ENCODE measurements at regions not wholly inside any gene's neighbourhood (a gene's known extent, or its start where the extent isn't known, plus 50 kb on each side); places are given as distances from the start of the nearest gene placed in this dataset.

DNA sequence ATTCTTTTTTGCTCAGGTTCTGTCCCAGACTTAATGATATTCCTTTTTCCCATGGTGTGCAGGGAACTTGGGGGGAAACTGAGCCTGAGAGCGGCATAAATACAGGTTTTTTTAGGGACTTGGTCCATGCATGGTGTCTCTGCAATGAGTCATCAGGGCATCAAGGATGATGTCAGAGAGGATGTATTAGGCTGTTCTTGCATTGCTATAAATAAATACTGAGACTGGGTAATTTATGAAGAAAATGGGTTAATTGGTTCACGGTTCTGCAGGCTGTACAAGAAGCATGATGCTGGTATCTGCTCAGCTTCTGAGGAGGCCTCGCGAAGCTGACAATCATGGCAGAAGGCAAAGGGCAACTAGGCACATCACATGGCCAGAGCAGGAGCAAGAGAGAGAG is 185.4 kb downstream of the RAB11FIP2 start:
- Mint-ChIP-seq H3K9me3 (ENCODE audit: low read depth) (no peaks in the 10 kb centered on the region), H3K36me3 (ENCODE audit: low read depth) (no peaks in the 10 kb centered on the region), H3K27me3 (peaks cover 11% of the 10 kb centered on the region), H3K27ac (no peak overlapping the region), H3K4me3 (no peak overlapping the region), H3K4me1 (no peaks in the 10 kb centered on the region)
- CTCF ChIA-PET: no interaction called here
- POLR2A ChIA-PET: no interaction called here
- intact Hi-C loops (cut with DNase I, micrococcal nuclease): loop anchor here in 1 of 2 experiments (2.0 kb wide), 1 partner anchor 379 kb away; no protein-coding TSS in a partner anchor
- ATAC-seq (no peak), DNase-seq (no peak)

DNA sequence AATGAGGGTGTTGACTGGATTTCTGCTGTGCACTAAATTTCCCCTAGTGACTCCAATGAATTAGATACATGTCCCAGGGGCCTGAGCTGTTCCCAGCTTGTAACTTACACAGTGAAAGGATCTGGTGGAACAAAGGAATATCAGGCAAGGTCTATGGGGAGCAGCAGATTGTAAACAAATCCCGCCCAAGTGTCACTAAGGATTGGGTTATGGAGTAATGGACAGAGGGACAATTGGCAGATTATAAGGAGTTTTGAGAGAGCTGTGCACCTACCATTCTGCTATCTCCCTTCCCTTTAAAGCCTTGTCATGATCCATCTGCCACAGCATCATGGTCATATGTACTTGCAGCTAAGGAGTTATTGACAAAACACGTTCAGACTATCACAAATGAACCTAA is 183.0 kb downstream of the RAB11FIP2 start:
- Mint-ChIP-seq H3K9me3 (ENCODE audit: low read depth) (no peaks in the 10 kb centered on the region), H3K4me1 (no peaks in the 10 kb centered on the region)
- intact Hi-C loops (cut with DNase I, micrococcal nuclease): no loop called here

DNA sequence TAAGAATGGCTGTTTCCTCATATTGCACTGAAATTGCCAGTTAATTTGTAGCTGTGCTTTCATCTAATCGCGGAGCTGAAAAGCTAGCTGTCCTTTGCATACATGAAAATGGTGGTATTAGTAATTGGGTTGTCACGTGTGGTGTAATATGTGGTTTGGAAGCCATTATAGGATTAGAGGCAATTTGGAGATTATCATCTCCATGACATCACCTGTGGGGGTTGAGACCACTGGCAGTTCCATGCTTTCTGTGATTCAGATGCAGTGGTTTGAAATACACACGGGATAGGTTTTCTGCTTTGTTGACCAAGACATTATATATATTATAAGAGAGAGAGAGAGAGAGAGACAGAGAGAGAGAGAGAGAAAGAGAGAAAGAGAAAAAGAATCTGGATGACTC is 180.8 kb downstream of the RAB11FIP2 start:
- intact Hi-C loops (cut with DNase I, micrococcal nuclease): no loop called here
- no peaks in the 10 kb centered on the region for H3K4me1 Mint-ChIP-seq
- ATAC-seq (no peak), DNase-seq (no peak)
- H3K9me3 Mint-ChIP-seq (ENCODE audit: low read depth): no peaks in the 10 kb centered on the region
- peaks cover 7% of the 10 kb centered on the region for H3K27me3 Mint-ChIP-seq
- no peaks in the 10 kb centered on the region for H3K36me3 Mint-ChIP-seq (ENCODE audit: low read depth)
- no peak overlapping the region for H3K4me3 Mint-ChIP-seq
- H3K27ac Mint-ChIP-seq: no peak overlapping the region
- ChIA-PET POLR2A (no interaction called here), CTCF (no interaction called here)

More for the DNA sequence above, 183.0 kb downstream of the RAB11FIP2 start:
- H3K4me3 Mint-ChIP-seq: no peak overlapping the region
- peaks cover 7% of the 10 kb centered on the region for H3K27me3 Mint-ChIP-seq
- H3K27ac Mint-ChIP-seq: no peak overlapping the region
- DNase-seq: no peak
- CTCF ChIA-PET: no interaction called here
- ATAC-seq: no peak
- no peaks in the 10 kb centered on the region for H3K36me3 Mint-ChIP-seq (ENCODE audit: low read depth)
- POLR2A ChIA-PET: no interaction called here

DNA sequence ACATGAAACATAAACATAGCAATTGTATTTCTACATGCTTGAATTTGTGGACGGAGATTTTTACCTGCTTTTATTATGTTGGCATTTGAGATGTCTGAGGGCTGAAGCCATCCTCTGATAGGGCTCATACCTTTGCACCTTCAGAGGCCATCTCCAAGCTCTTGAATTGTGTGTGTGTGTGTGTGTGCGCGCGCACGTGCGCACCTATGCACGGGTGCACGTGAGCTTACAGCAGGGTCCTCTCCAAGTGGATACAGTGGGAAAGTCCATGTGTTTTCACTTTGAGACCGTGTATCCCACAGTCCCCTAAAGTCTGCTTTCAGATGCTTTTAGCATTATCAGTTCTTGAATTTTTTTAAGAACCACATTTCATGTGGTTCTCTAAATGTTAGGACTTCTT is 178.6 kb downstream of the RAB11FIP2 start:
- CTCF ChIA-PET: no interaction called here
- intact Hi-C loops (cut with DNase I, micrococcal nuclease): no loop called here
- no peak for ATAC-seq
- H3K27ac Mint-ChIP-seq: no peak overlapping the region
- H3K36me3 Mint-ChIP-seq (ENCODE audit: low read depth): no peaks in the 10 kb centered on the region
- H3K4me3 Mint-ChIP-seq: no peak overlapping the region
- POLR2A ChIA-PET: no interaction called here
- no peaks in the 10 kb centered on the region for H3K9me3 Mint-ChIP-seq (ENCODE audit: low read depth)
- no peak for DNase-seq
- H3K4me1 Mint-ChIP-seq: no peaks in the 10 kb centered on the region
- peaks cover 8% of the 10 kb centered on the region for H3K27me3 Mint-ChIP-seq

DNA sequence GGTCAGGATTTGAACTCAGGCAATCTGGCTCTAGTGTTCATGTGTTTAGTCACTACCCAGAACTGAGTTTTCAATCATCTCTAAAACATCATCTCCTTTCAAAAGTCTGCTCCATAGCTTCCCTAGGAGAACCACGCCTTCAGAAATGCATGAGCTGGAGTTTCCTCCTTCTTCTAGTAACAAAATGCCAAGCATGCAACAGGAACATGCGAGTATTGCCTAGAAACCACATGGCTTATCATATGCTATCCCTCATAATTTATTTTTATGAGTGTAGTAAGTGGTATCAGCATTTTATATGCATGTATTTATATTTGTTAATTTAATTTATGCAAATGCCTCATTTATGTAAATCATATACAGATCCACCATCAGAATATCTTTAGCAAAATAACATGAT is 170.9 kb downstream of the RAB11FIP2 start:
- peaks cover 10% of the 10 kb centered on the region for H3K27me3 Mint-ChIP-seq
- DNase-seq (no peak), ATAC-seq (no peak)
- ChIA-PET CTCF (no interaction called here), POLR2A (no interaction called here)
- H3K36me3 Mint-ChIP-seq (ENCODE audit: low read depth): no peaks in the 10 kb centered on the region
- H3K27ac Mint-ChIP-seq: no peak overlapping the region
- intact Hi-C loops (cut with DNase I, micrococcal nuclease): no loop called here
- H3K4me1 Mint-ChIP-seq: no peaks in the 10 kb centered on the region
- H3K9me3 Mint-ChIP-seq (ENCODE audit: low read depth): no peaks in the 10 kb centered on the region
- no peak overlapping the region for H3K4me3 Mint-ChIP-seq

DNA sequence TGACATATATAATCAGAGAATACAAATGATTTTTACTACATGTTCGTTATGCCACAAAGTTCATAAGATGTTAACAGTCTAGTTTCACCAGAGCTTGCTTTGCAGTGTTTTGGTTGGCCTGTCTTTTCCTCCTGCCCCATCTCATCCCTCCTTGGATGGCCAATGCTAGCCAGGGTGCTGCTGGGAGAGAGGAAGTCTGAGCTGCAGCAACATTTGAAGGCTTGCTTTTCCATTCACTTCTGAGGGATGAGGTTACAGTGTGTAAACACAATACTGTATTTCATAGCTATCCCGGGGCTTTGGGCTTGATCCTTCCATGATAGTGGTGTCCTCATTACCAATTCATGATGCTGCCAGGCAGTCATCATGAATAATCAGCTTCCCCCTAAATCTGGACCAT is 170.5 kb downstream of the RAB11FIP2 start:
- ChIA-PET CTCF (no interaction called here), POLR2A (no interaction called here)
- ATAC-seq: no peak
- Mint-ChIP-seq H3K27ac (no peak overlapping the region), H3K27me3 (peaks cover 10% of the 10 kb centered on the region), H3K4me1 (no peaks in the 10 kb centered on the region), H3K36me3 (ENCODE audit: low read depth) (no peaks in the 10 kb centered on the region), H3K4me3 (no peak overlapping the region), H3K9me3 (ENCODE audit: low read depth) (no peaks in the 10 kb centered on the region)
- intact Hi-C loops (cut with DNase I, micrococcal nuclease): no loop called here
- DNase-seq: no peak

DNA sequence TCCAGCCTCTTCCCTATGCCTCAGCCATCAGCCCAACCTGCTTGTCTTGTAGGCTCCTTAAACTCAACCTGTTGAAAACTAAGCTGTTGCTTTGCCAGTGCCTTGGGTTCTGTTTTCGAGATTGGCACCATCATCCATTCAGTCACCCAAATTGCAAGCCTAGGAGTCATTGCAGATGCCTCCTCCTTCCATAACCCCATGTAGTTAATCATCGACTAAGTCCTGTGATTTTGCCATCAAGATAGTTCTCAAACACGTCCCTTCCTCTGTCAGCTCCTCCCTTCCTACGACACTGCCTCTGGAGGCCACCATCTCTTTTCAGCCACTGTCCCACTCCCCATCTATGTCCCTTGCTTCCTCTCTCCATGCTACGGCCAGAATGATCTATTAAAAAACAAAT is 168.1 kb downstream of the RAB11FIP2 start:
- no peaks in the 10 kb centered on the region for H3K36me3 Mint-ChIP-seq (ENCODE audit: low read depth)
- DNase-seq: no peak
- no peak overlapping the region for H3K27ac Mint-ChIP-seq
- POLR2A ChIA-PET: no interaction called here
- H3K4me3 Mint-ChIP-seq: no peak overlapping the region
- H3K27me3 Mint-ChIP-seq: peaks cover 8% of the 10 kb centered on the region
- H3K9me3 Mint-ChIP-seq (ENCODE audit: low read depth): no peaks in the 10 kb centered on the region
- CTCF ChIA-PET: interaction anchor here (0.6 kb wide), 1 partner anchor 191 kb away, joined by 3 read pairs; no protein-coding TSS in a partner anchor
- intact Hi-C loops (cut with DNase I, micrococcal nuclease): no loop called here
- ATAC-seq: no peak
- H3K4me1 Mint-ChIP-seq: no peaks in the 10 kb centered on the region

DNA sequence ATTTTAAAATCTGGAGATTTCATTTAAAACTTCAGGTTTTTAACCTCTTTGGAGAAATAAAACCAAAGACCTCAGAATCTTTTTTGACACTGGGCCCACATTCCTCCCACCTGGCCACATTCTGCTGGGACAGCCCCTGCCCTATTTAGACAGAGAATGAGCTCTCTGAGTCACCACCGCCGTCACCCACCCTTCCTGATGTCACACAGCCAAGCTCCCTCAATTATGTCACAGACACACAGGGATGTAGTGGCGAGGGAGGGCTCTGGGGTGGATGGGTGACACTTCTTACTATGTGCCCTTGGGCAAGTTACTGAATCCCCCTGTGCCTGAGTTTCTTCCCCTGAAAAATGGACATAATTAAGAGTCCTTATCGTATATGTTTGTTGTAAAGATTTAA is 162.6 kb downstream of the RAB11FIP2 start:
- peak; percentile 30 for ATAC-seq
- Mint-ChIP-seq H3K36me3 (ENCODE audit: low read depth) (no peaks in the 10 kb centered on the region), H3K9me3 (ENCODE audit: low read depth) (no peaks in the 10 kb centered on the region), H3K4me3 (no peak overlapping the region), H3K27ac (no peak overlapping the region), H3K27me3 (peaks cover 9% of the 10 kb centered on the region), H3K4me1 (no peaks in the 10 kb centered on the region)
- POLR2A ChIA-PET: no interaction called here
- peak; percentile 42 for DNase-seq
- CTCF ChIA-PET: no interaction called here
- intact Hi-C loops (cut with DNase I, micrococcal nuclease): no loop called here

DNA sequence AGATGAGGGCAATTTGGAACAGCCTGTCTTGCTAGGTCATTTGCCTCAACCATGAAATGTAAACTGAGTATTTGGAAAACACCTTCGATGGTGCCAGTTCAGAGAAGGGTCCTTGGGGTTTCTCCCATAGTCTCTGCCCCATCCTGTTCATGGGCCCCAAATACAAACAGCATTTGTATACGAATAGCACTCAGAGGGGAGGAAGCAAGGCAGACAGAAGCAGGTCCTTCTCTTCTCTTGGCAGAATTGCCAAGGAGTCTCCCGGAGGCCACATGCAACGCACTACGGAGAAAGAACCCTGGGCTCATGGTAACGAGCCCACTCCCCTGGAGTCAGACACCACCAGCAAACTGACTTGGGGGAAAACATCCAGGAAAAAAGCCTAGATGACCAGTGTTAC is 162.1 kb downstream of the RAB11FIP2 start:
- H3K4me1 Mint-ChIP-seq: no peaks in the 10 kb centered on the region
- H3K9me3 Mint-ChIP-seq (ENCODE audit: low read depth): no peaks in the 10 kb centered on the region
- ATAC-seq (no peak), DNase-seq (no peak)
- POLR2A ChIA-PET: no interaction called here
- CTCF ChIA-PET: no interaction called here
- peaks cover 9% of the 10 kb centered on the region for H3K27me3 Mint-ChIP-seq
- no peak overlapping the region for H3K4me3 Mint-ChIP-seq
- no peaks in the 10 kb centered on the region for H3K36me3 Mint-ChIP-seq (ENCODE audit: low read depth)
- no peak overlapping the region for H3K27ac Mint-ChIP-seq
- intact Hi-C loops (cut with DNase I, micrococcal nuclease): no loop called here

DNA sequence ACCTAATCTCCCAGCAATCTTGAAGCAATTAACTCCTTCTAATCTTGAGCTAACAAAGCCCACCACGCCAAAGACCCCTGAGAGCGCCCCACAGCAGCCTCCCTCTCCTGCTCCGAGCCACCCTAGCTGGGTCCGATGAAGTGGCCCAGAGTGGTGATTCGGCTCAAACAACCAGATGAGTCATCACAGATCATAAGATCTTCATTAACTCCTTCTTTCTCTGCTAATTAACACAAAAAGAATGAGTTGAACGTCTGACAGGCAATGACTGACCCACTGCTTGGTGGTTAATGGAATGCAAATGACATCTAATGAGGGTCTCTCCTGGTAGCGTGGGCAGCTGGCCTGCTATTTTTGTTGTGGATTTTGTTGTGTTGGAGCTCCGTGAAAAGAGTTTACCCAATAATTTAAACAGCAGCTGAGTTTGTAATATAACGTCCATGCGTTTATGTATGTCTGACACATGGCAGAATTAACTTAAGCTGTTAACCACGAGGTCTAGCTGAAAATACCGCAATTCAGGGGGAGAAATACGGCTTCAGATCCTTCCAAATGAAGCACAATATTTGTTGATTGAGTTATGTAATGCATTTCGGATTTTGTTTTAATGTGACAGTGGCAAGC is 161.4 kb downstream of the RAB11FIP2 start:
- H3K9me3 Mint-ChIP-seq (ENCODE audit: low read depth): no peaks in the 10 kb centered on the region
- ChIA-PET CTCF (interaction anchor here (1.0 kb wide), 1 partner anchor 15 kb away, joined by 3 read pairs; no protein-coding TSS in a partner anchor), POLR2A (no interaction called here)
- ATAC-seq: no peak
- H3K27ac Mint-ChIP-seq: no peak overlapping the region
- H3K4me1 Mint-ChIP-seq: no peaks in the 10 kb centered on the region
- no peaks in the 10 kb centered on the region for H3K36me3 Mint-ChIP-seq (ENCODE audit: low read depth)
- intact Hi-C loops (cut with DNase I, micrococcal nuclease): no loop called here
- no peak for DNase-seq
- H3K4me3 Mint-ChIP-seq: no peak overlapping the region
- H3K27me3 Mint-ChIP-seq: peaks cover 8% of the 10 kb centered on the region

DNA sequence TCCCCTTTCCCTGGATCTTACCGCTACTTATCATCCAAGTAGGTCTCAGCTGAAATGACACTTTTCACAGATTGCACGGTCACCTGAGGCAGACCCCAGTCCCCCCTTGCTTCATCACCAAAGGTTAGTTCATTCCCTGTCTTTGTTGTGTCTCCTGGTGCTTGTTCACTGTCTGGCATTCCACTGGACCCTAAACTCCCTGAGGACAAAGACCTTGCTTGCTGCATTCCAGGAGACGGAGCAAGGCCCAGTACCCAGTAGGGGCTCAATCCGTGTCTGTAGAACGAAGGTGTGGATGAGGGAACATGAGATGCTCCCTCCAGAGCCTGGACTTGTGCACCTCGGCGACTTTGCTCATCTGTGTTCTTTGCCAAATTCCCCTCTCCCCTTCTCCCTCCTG is 160.0 kb downstream of the RAB11FIP2 start:
- intact Hi-C loops (cut with DNase I, micrococcal nuclease): no loop called here
- H3K4me1 Mint-ChIP-seq: no peaks in the 10 kb centered on the region
- CTCF ChIA-PET: interaction anchor here (0.8 kb wide), 1 partner anchor 174 kb away, joined by 3 read pairs; no protein-coding TSS in a partner anchor
- no peaks in the 10 kb centered on the region for H3K36me3 Mint-ChIP-seq (ENCODE audit: low read depth)
- no peak overlapping the region for H3K4me3 Mint-ChIP-seq
- no peaks in the 10 kb centered on the region for H3K9me3 Mint-ChIP-seq (ENCODE audit: low read depth)
- POLR2A ChIA-PET: no interaction called here
- ATAC-seq (no peak), DNase-seq (no peak)
- H3K27ac Mint-ChIP-seq: no peak overlapping the region
- peaks cover 8% of the 10 kb centered on the region for H3K27me3 Mint-ChIP-seq

DNA sequence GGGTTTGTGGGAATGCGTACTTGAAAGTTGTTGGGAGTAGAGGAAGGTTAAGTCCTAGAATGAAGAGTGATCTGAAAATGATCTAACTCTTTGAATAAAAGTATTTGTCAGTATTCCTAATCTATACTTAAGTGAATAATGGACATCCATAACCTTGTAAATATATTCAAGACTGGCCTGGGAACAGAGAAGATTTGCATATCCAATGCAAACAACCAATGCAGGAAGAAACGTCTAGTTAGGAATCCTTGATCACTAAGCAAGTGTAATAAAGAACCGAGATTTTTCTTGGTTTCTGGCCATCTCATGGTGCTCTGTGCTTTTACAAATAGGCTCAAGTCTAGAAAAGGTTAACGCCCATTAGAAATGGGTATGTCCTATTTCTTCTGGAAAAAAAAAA is 157.1 kb downstream of the RAB11FIP2 start:
- POLR2A ChIA-PET: no interaction called here
- Mint-ChIP-seq H3K27me3 (peaks cover 16% of the 10 kb centered on the region), H3K36me3 (ENCODE audit: low read depth) (no peaks in the 10 kb centered on the region), H3K27ac (no peak overlapping the region), H3K9me3 (ENCODE audit: low read depth) (no peaks in the 10 kb centered on the region), H3K4me1 (peaks cover 5% of the 10 kb centered on the region), H3K4me3 (no peak overlapping the region)
- intact Hi-C loops (cut with DNase I, micrococcal nuclease): no loop called here
- CTCF ChIA-PET: no interaction called here
- ATAC-seq: no peak
- no peak for DNase-seq
